NCI-H1105 treated with DMSO at 0.1 percent for 48 hours (cell line): ENCODE measurements at regions not wholly inside any gene's neighbourhood (a gene's known extent, or its start where the extent isn't known, plus 50 kb on each side); places are given as distances from the start of the nearest gene placed in this dataset.
A peak's percentile ranks its signal among the peaks of the same experiment; 100 is the strongest.
"Not testable (repeated sequence)": the region's sequence is repeated elsewhere in the genome, so short reads cannot be mapped to it uniquely, and the experiment has no call there.

Source experiments
- DNase-seq: peaks from one replicate; lab custom pipeline; 2025; lab: John Stamatoyannopoulos, UW

DNA sequence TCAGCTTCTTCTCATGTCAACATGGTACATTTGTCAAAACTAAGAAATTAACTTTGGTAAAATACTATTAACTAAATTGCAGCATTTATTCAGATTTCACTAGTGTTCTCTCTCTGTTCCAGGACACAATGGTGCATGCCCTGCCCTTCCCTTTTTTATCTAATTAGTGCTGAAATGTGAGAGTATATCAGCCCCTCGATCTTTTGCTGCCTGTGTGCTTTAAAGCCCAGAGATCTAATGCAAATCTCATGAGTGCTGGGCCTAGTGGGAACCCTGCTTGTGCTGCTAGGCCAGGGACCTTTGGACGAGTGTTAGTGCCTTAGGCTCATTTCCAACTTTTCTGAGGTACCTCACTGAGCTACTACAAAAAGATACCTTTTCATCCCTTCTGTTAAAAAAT is 221.1 kb upstream of the EDNRB start:
- no peak for DNase-seq

- no peak for DNase-seq
Observed at GRCh38 chr13:78138756-78139155, 220.1 kb upstream of the EDNRB start.

- peak; percentile 50 for DNase-seq
Observed at GRCh38 chr13:78137404-78138142, 218.9 kb upstream of the EDNRB start.

DNA sequence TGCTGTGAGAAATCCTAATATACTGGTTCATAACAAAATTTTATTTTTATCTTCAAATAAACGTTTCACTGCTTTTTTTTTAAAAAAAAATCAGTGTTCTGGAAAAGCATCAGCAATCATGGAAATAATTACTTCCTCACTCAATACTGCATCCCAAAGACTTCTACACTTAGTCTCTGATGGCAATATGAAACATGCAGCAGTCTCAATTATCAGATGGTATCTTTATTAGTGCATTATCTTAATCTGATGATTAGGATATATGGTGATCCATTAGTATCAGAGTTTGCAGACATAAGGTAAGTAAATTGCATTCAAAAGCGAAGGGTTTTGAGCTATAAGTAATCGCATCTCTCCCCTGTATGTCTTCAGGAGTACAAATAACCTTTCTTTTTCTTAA is 218.3 kb upstream of the EDNRB start:
- DNase-seq, result no peak

GRCh38 chr13:78133511-78133910 is 214.9 kb upstream of the EDNRB start:
- no peak for DNase-seq

DNA sequence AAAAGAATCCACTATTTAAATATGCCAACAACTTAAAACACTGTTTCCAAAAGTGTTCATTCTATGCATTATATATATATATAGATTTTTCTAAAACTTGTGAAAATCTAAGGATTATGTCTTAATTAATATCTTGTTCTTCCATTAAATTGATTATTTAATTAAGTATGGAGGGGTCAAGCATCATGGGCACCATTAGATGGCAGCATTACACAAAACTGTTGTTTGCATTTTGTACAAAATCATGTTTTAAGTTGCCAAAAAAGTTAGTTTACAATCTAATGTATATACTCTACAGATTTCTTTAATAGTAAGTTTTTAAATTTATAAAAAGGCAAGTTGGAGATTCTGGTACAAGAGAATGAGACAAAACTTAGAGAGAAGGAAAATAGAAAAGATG is 213.2 kb upstream of the EDNRB start:
- no peak for DNase-seq

DNA sequence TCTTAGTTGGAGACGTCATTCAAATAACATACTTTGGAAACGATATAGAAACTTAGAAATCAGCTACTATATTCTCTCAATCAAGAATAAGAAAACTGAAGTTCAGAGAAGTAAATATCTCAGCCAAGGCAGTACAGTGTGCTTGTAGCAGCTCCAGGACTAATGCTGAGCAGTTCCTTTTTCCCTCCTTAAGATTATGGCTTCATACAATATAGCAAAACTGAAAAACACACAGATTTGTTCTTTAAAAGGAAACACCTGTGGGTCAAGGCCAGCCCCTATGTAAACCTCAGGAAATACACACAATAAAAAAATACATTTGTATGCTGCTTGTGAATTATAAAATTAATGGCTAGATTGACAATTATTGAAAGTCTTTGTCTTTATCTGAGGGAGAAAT is 212.7 kb upstream of the EDNRB start:
- no peak for DNase-seq

GRCh38 chr13:78129823-78130222 is 211.2 kb upstream of the EDNRB start:
- DNase-seq, result no peak

DNA sequence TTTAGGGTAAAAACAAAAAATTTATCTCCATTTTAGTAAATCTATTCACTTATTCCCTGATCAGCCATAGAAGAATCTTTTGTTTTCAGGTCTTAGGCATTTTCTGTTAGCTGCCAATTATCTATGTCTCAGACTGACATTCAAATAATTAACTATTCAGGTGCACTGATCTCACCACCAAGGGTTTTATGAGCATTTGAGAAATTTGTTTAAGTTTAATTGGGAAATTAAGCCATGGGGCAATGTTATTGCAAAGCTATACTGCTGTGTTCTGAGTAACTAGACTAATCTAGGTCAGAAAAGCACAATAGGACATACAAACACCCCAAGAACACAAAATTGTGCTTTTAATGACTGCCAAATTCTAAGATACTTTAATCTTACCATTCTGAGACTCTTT is 210.7 kb upstream of the EDNRB start:
- DNase-seq, result no peak

DNA sequence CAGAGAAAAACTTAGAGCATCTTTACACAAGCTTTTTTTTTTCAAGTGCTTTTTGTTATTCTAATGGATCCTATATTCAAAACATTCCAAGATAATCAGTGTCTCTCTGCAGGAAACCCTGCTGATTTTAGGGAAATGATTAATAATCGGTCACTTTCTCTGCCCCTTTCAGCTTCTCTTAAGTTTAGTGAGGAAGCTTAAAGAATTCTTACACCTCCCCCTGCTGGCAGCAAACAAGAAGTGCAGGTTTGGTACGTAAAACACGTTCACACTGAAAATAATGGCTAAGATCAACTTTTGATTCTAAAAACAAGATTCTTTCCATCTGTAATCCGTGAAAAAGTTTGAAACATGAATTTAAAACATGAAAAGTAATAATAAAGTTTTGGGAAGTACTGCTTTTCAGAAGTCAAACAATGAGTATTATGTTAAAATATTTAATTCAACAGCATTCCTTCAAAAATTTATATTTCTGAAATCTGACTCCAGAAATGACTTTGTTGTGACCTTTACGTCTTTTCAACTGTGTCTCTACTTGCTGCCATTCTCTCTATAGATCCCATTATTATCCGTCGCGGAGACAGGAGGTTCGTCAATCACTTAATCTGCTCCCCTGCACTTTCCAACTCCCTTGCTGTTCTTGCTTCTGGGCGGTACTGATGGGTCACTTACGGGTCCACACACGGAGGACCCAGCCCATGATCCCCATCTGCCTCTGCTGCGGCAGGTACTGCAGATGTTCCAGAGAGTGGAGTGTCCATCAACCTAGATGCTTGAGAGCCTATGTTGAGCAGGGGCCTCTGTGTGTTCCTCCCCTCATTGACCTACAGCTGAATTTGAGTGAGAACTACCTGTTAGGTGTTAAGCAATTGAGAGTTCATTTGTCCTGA is 203.1 kb upstream of the EDNRB start:
- DNase-seq, result peak; percentile 24

GRCh38 chr13:78121001-78121400 is 202.4 kb upstream of the EDNRB start:
- DNase-seq, result no peak

DNA sequence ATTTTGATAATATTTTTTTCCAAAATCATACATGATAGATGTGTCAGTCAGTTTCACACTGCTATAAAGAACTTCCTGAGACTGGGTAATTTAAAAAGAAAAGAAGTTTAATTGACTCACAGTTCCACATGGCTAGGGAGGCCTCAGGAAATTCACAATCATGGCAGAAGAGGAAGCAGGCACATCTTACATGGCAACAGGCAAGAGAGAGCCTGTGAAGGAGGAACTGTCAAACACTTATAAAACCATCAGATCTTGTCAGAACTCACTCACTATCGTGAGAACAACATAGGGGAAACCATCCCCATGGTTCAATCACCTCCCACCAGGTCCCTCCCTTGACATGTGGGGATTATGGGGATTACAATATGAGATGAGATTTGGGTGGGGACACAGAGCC is 201.5 kb upstream of the EDNRB start:
- not testable (repeated sequence) for DNase-seq

DNA sequence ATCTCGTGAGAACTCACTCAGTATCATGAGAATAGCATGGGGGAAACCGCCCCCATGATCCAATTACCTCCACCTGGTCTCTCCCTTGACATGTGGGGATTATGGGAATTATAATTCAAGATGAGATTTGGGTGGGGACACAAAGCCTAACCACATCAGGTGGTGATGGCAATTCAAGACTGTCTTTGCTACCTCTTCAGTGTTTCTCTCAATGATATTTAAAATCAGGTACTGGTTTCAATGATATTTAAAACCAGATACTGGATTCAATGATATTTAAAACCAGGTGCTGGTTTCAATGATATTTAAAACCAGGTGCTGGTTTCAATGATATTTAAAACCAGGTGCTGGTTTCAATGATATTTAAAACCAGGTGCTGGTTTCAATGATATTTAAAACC is 198.4 kb upstream of the EDNRB start:
- DNase-seq, result not testable (repeated sequence)

DNA sequence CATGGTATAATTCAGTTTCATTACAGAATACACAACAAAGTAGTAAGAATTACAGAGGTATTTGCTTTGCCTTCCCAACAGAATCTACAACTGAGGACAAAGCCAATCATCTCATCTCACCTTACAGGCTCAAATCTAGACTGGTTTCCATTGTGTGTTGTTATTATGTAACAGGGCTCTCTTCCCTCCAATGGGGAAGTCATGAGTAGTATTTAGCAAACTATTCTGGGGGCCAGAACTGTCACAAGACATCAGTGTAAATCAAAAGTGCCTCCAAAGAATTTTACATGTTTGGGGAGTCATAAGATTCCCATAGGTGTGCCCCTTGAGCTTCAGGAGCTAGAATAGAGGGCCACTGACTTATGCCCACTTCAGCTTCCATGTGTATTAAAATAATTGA is 187.0 kb upstream of the EDNRB start:
- DNase-seq, result no peak

GRCh38 chr13:78103936-78104335 is 185.3 kb upstream of the EDNRB start:
- DNase-seq, result no peak

GRCh38 chr13:78102741-78103140 is 184.1 kb upstream of the EDNRB start:
- no peak for DNase-seq

GRCh38 chr13:78102121-78102677 is 183.6 kb upstream of the EDNRB start:
- no peak for DNase-seq

GRCh38 chr13:78100486-78100885 is 181.9 kb upstream of the EDNRB start:
- no peak for DNase-seq

GRCh38 chr13:78098249-78098648 is 179.6 kb upstream of the EDNRB start:
- no peak for DNase-seq

GRCh38 chr13:78096221-78096620 is 177.6 kb upstream of the EDNRB start:
- no peak for DNase-seq

GRCh38 chr13:78087966-78088678 is 169.5 kb upstream of the EDNRB start:
- DNase-seq, result no peak

DNA sequence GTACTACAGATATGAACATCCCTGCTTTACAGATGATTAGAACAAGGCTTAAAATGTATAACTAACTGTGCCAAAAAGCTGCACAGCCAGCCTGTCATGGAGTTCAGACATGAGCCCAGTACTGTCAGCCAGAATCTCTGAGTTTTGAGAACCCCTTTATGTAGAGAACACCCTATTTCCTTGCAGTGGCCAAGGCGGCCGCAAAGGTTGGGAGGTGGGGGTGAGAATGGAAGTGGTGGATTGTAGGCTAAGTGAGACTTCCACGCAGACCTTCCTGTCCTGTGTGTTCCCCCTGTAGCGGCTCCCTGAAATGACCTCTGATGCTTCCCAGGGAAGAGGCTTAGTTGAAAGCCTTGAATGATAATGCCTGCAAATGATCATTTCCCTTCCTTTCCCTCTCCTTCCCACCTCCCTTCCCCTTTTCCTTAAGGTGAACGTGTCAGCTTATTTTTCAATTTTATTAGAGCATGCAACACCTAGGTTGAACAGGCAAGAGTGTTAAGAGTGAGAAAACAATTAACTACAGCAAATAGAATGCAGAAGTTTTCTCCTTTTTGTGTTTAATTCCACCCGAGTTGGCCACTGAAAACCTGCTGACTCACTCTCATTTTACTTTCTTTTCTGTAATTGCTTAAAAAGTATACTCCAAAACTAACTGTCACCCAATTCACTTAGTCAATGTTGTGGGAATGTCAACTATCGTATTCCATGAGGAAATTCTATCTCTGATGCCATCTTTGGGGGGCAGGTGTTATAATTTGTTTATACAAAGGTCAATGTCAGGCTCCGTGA is 167.0 kb upstream of the EDNRB start:
- no peak for DNase-seq
